ENCODE measurements at regions not wholly inside any gene's neighbourhood (a gene's known extent, or its start where the extent isn't known, plus 50 kb on each side); places are given as distances from the start of the nearest gene placed in this dataset.

GRCh38 chr11:38460429-38460828, 1862.4 kb upstream of the RAG2 start:
- Mint-ChIP-seq H3K27ac (ENCODE audit: unreplicated experiment) (peak overlapping the region; percentile 85), H3K36me3 (ENCODE audit: unreplicated experiment) (no peaks in the 10 kb centered on the region), H3K9me3 (ENCODE audit: unreplicated experiment) (no peaks in the 10 kb centered on the region), H3K4me1 (ENCODE audit: unreplicated experiment) (peaks cover 42% of the 10 kb centered on the region), H3K27me3 (ENCODE audit: unreplicated experiment) (no peaks in the 10 kb centered on the region), H3K4me3 (ENCODE audit: unreplicated experiment) (no peak overlapping the region)
- no peak for DNase-seq (ENCODE audit: extremely low spot score, unreplicated experiment)
- TF ChIP-seq CTCF (IDR thresholded peaks at IDR 0.05), result no peak

GRCh38 chr11:38456371-38456770, 1858.3 kb upstream of the RAG2 start:
- H3K36me3 Mint-ChIP-seq (ENCODE audit: unreplicated experiment), result no peaks in the 10 kb centered on the region
- H3K4me1 Mint-ChIP-seq (ENCODE audit: unreplicated experiment), result peaks cover 27% of the 10 kb centered on the region
- H3K27me3 Mint-ChIP-seq (ENCODE audit: unreplicated experiment), result no peaks in the 10 kb centered on the region
- no peak overlapping the region for H3K4me3 Mint-ChIP-seq (ENCODE audit: unreplicated experiment)
- TF ChIP-seq CTCF (IDR thresholded peaks at IDR 0.05), result no peak
- DNase-seq (ENCODE audit: extremely low spot score, unreplicated experiment), result no peak
- H3K27ac Mint-ChIP-seq (ENCODE audit: unreplicated experiment), result no peak overlapping the region
- H3K9me3 Mint-ChIP-seq (ENCODE audit: unreplicated experiment), result no peaks in the 10 kb centered on the region

GRCh38 chr11:38448284-38448683, 1850.2 kb upstream of the RAG2 start:
- DNase-seq (ENCODE audit: extremely low spot score, unreplicated experiment), result no peak

GRCh38 chr11:38446336-38446735, 1848.3 kb upstream of the RAG2 start:
- Mint-ChIP-seq H3K4me3 (ENCODE audit: unreplicated experiment) (no peak overlapping the region), H3K9me3 (ENCODE audit: unreplicated experiment) (no peaks in the 10 kb centered on the region), H3K27ac (ENCODE audit: unreplicated experiment) (peak overlapping the region; percentile 20), H3K27me3 (ENCODE audit: unreplicated experiment) (no peaks in the 10 kb centered on the region), H3K4me1 (ENCODE audit: unreplicated experiment) (peaks cover 19% of the 10 kb centered on the region), H3K36me3 (ENCODE audit: unreplicated experiment) (no peaks in the 10 kb centered on the region)
- no peak for DNase-seq (ENCODE audit: extremely low spot score, unreplicated experiment)
- no peak for TF ChIP-seq CTCF (IDR thresholded peaks at IDR 0.05)

More at GRCh38 chr11:38448284-38448683, 1850.2 kb upstream of the RAG2 start:
- no peaks in the 10 kb centered on the region for H3K27me3 Mint-ChIP-seq (ENCODE audit: unreplicated experiment)
- H3K27ac Mint-ChIP-seq (ENCODE audit: unreplicated experiment), result no peak overlapping the region
- H3K4me3 Mint-ChIP-seq (ENCODE audit: unreplicated experiment), result no peak overlapping the region
- H3K4me1 Mint-ChIP-seq (ENCODE audit: unreplicated experiment), result peaks cover 19% of the 10 kb centered on the region
- no peaks in the 10 kb centered on the region for H3K36me3 Mint-ChIP-seq (ENCODE audit: unreplicated experiment)
- no peaks in the 10 kb centered on the region for H3K9me3 Mint-ChIP-seq (ENCODE audit: unreplicated experiment)
- no peak for TF ChIP-seq CTCF (IDR thresholded peaks at IDR 0.05)

- no peak for TF ChIP-seq CTCF (IDR thresholded peaks at IDR 0.05)
- Mint-ChIP-seq H3K9me3 (ENCODE audit: unreplicated experiment) (peaks cover 8% of the 10 kb centered on the region), H3K27me3 (ENCODE audit: unreplicated experiment) (no peaks in the 10 kb centered on the region), H3K4me3 (ENCODE audit: unreplicated experiment) (no peak overlapping the region), H3K27ac (ENCODE audit: unreplicated experiment) (no peak overlapping the region), H3K36me3 (ENCODE audit: unreplicated experiment) (no peaks in the 10 kb centered on the region), H3K4me1 (ENCODE audit: unreplicated experiment) (no peaks in the 10 kb centered on the region)
- DNase-seq (ENCODE audit: extremely low spot score, unreplicated experiment), result no peak
These were observed 1840.1 kb upstream of the RAG2 start for GRCh38 chr11:38438091-38438490.

All from osteocyte (in vitro differentiated cells).